ENCODE measurements at regions not wholly inside any gene's neighbourhood (a gene's known extent, or its start where the extent isn't known, plus 50 kb on each side); places are given as distances from the start of the nearest gene placed in this dataset.

DNA sequence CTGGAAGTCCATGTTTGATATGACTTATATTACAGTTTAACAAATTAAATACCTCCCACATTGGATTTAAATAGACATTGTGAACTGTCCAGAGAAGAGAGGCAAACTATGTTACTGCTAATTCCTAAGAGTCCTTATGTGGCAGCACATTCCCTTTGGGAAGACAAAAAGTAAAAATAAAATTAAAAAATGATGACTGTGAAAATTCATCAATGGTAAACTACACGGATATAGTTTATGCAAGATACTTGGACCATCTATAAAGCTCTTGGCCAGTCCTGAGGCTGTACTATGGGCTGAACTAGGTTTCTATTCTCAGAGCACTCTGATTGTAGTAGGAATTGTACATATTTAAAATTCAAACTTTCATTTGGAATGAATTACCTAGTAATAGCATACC is 206.4 kb downstream of the LRRK2 start:
- Mint-ChIP-seq H3K4me3 (no peak overlapping the region), H3K4me1 (ENCODE audit: low read depth) (no peaks in the 10 kb centered on the region), H3K36me3 (ENCODE audit: low read depth) (no peaks in the 10 kb centered on the region), H3K27ac (no peak overlapping the region), H3K27me3 (no peaks in the 10 kb centered on the region), H3K9me3 (peaks cover 6% of the 10 kb centered on the region)
- no peak for DNase-seq
- no peaks in the 10 kb centered on the region for H3K27me3 ChIP-seq (ENCODE audit: control insufficient read depth in 1 of 2, insufficient read depth in 2 of 2, low read length in 2 of 2)
- no peaks in the 10 kb centered on the region for H3K9me3 ChIP-seq (ENCODE audit: control insufficient read depth in 1 of 2, insufficient read depth in 1 of 2, low read length in 2 of 2)
- no peak overlapping the region for H3K4me3 ChIP-seq (ENCODE audit: low read length)
- H3K4me1 ChIP-seq (ENCODE audit: insufficient read depth, low read length) = no peaks in the 10 kb centered on the region
- ATAC-seq (ENCODE audit: poor library complexity) = no peak
- TF ChIP-seq, protein P1, sequence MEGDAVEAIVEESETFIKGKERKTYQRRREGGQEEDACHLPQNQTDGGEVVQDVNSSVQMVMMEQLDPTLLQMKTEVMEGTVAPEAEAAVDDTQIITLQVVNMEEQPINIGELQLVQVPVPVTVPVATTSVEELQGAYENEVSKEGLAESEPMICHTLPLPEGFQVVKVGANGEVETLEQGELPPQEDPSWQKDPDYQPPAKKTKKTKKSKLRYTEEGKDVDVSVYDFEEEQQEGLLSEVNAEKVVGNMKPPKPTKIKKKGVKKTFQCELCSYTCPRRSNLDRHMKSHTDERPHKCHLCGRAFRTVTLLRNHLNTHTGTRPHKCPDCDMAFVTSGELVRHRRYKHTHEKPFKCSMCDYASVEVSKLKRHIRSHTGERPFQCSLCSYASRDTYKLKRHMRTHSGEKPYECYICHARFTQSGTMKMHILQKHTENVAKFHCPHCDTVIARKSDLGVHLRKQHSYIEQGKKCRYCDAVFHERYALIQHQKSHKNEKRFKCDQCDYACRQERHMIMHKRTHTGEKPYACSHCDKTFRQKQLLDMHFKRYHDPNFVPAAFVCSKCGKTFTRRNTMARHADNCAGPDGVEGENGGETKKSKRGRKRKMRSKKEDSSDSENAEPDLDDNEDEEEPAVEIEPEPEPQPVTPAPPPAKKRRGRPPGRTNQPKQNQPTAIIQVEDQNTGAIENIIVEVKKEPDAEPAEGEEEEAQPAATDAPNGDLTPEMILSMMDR (IDR thresholded peaks at IDR 0.05) = no peak
- intact Hi-C loops (cut with DNase I, micrococcal nuclease) = no loop called here
- CTCF ChIA-PET = interaction anchor here (1.2 kb wide), 1 partner anchor 12 kb away, joined by 3 read pairs; no protein-coding TSS in a partner anchor
- no peaks in the 10 kb centered on the region for H3K36me3 ChIP-seq (ENCODE audit: insufficient read depth, low read length)
- POLR2A ChIA-PET = no interaction called here
- no peak overlapping the region for H3K27ac ChIP-seq (ENCODE audit: low read depth in 1 of 2, low read length in 2 of 2)

DNA sequence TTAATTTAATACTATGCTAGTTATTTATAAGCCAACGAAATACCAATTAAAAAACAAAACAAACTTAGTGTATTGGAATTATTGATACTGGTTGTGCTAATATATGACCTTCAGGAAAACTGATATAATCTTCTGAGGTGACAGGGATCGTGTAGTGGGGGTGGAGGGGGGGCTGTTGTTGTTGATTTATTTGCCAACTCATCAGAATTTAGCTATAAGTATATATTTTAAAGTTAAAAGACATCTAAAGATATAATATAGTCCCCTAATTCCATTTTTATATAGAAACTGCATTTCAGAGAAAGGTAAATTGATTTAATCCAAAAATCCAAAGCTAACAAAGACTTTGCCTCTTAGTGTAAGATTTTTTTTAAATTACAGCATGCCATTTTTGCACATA is 210.5 kb downstream of the LRRK2 start:
- no peaks in the 10 kb centered on the region for H3K4me1 Mint-ChIP-seq (ENCODE audit: low read depth)

DNA sequence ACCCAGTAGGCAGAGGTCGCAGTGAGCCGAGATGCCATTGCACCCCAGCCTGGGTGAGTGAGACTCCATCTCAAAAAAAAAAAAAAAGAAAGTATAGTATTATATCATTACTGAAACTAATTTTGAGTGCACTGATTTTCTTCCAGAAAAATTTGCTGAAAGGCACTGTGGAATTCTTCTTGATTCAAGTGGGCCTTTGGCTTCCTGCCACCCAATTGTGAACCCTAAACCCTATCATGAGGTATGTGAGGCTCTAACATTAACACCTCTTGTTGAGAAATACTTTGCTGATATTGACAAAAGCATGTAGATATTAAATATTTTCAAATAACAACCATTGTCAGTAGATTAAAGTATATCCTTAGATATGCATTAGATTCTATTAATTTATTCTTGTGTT is 211.2 kb downstream of the LRRK2 start:
- H3K4me1 ChIP-seq (ENCODE audit: insufficient read depth, low read length) = no peaks in the 10 kb centered on the region
- Mint-ChIP-seq H3K27me3 (no peaks in the 10 kb centered on the region), H3K36me3 (ENCODE audit: low read depth) (no peaks in the 10 kb centered on the region), H3K9me3 (peaks cover 3% of the 10 kb centered on the region), H3K27ac (no peak overlapping the region), H3K4me1 (ENCODE audit: low read depth) (no peaks in the 10 kb centered on the region), H3K4me3 (no peak overlapping the region)
- no peaks in the 10 kb centered on the region for H3K9me3 ChIP-seq (ENCODE audit: control insufficient read depth in 1 of 2, insufficient read depth in 1 of 2, low read length in 2 of 2)
- TF ChIP-seq, protein P1 (IDR thresholded peaks at IDR 0.05) = no peak
- ATAC-seq (ENCODE audit: poor library complexity) = no peak
- intact Hi-C loops (cut with DNase I, micrococcal nuclease) = no loop called here
- H3K27me3 ChIP-seq (ENCODE audit: control insufficient read depth in 1 of 2, insufficient read depth in 2 of 2, low read length in 2 of 2) = no peaks in the 10 kb centered on the region
- no peak overlapping the region for H3K4me3 ChIP-seq (ENCODE audit: low read length)
- CTCF ChIA-PET = no interaction called here
- no peaks in the 10 kb centered on the region for H3K36me3 ChIP-seq (ENCODE audit: insufficient read depth, low read length)
- DNase-seq = no peak
- H3K27ac ChIP-seq (ENCODE audit: low read depth in 1 of 2, low read length in 2 of 2) = no peak overlapping the region
- POLR2A ChIA-PET = no interaction called here

More for the DNA sequence above, 210.5 kb downstream of the LRRK2 start:
- Mint-ChIP-seq H3K9me3 (peaks cover 3% of the 10 kb centered on the region), H3K27me3 (no peaks in the 10 kb centered on the region), H3K4me3 (no peak overlapping the region), H3K27ac (no peak overlapping the region), H3K36me3 (ENCODE audit: low read depth) (no peaks in the 10 kb centered on the region)
- TF ChIP-seq, protein P1 (IDR thresholded peaks at IDR 0.05) = no peak
- Histone ChIP-seq H3K4me1 (ENCODE audit: insufficient read depth, low read length) (no peaks in the 10 kb centered on the region), H3K27me3 (ENCODE audit: control insufficient read depth in 1 of 2, insufficient read depth in 2 of 2, low read length in 2 of 2) (no peaks in the 10 kb centered on the region), H3K27ac (ENCODE audit: low read depth in 1 of 2, low read length in 2 of 2) (no peak overlapping the region), H3K36me3 (ENCODE audit: insufficient read depth, low read length) (no peaks in the 10 kb centered on the region), H3K4me3 (ENCODE audit: low read length) (no peak overlapping the region), H3K9me3 (ENCODE audit: control insufficient read depth in 1 of 2, insufficient read depth in 1 of 2, low read length in 2 of 2) (no peaks in the 10 kb centered on the region)
- intact Hi-C loops (cut with DNase I, micrococcal nuclease) = no loop called here
- ChIA-PET POLR2A (no interaction called here), CTCF (no interaction called here)
- no peak for ATAC-seq (ENCODE audit: poor library complexity)
- DNase-seq = no peak
